GM19324 (cell line): ENCODE measurements at regions not wholly inside any gene's neighbourhood (a gene's known extent, or its start where the extent isn't known, plus 50 kb on each side); places are given as distances from the start of the nearest gene placed in this dataset.

Experiments
- ATAC-seq: cut with Tn5 transposase; IDR thresholded peaks from one replicate; pipeline ENCODE4 v1.9.1; 2021; ENCODE audit warnings: mild to moderate bottlenecking, moderate library complexity; ENCODE audit not compliant: unreplicated experiment, low FRiP score

DNA sequence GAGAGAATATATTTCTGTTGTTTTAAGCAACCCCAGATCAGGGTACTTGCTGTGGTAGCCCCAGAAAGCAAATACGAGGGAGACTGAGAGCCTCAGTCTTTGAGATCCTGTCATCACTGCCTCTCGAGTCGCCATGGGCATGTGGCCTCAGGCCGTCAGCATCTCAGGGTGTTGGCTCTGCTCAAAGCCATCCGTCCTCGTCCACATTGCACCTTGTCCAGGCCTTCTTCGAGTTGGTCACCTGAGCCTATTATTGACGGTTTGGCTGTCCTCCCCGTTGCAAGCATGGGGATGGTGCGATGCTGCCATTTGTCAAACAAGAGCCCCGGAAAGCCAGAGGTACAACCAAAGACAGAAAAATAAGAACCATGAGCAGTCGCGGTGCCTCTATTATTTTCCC, 136.9 kb downstream of the IRF8 start:
- no peak for ATAC-seq

DNA sequence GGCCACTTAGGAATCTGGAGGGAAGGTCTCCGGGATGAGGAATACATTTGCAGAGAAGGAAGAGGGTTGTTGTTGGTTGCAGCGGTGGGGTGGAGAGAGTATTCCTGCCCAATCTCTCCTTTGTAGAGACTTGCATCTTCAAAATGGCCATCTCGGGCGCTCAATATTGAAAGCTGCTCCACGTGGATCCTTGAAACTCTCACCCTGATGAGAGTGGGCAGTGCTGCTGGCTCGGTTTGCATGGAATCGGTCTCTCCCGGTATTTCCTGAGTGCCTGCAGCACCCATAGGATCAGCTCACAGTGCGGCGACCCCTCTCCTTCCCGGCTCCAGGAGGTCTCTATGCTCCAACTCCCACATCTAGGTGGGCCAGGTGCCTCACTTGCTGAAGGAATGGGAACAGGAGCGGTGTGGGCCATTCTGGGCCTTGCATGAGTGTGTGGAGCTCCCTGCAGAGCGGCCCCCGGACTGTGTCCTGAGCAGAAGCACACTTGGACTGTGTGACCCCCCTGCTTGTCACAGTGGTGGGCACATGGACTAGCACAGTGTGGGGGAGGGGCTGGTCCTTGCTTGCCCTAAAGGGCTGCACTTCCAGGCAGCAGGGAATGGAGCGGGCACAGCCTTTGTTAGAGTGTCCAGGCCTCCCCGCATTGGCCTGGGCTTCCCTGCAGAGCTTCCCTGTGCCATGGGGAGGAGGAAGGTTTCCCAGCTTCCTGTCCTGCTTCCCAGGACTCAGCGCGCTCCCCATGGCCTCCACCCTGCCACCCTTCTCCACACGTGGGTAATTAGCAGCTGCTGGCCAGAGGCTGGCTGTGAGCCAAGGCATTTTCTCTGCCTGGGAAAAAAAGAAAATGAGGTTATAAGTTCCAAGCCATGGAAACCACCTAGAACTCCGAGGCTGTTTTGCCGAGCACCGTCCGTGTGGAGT, 139.3 kb downstream of the IRF8 start:
- ATAC-seq = no peak

DNA sequence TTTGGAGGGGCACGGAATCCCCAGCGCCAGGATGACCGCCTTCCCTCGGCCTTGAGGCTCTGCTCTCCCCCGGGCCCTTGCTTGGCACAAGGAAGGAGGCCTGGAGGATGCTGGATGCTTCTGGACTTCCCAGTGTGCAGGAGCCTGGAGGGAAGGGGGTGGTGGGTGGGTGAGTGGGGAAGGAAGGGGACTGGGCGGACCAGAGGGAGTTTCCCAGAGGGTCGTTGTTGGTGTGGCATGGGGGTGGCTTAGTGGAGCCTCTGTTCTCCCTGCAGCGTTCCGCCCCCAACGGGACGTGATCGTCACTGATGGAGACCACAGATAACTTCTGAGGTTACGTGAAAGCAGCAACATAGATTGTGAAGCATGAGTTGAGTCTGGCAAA, 140.0 kb downstream of the IRF8 start:
- no peak for ATAC-seq

DNA sequence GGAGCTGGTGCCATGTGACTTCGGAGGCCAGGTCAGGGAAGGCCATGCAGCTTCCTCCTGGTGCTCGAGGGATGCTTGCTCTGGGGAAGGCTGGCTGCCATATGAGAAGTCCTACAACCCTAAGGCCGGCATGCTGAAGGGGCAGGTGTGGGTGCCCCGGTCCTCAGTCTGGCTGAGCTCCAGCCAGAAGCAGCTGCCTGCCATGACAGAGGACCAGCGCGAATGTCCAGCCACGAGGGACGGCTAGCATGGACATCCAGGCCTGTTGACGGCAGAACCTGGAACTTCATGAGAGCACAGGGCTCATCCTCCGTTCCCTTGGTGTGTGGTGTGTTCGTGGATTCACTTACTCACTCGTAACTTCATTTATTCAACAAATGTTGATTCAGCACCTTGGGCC, 140.6 kb downstream of the IRF8 start:
- no peak for ATAC-seq

DNA sequence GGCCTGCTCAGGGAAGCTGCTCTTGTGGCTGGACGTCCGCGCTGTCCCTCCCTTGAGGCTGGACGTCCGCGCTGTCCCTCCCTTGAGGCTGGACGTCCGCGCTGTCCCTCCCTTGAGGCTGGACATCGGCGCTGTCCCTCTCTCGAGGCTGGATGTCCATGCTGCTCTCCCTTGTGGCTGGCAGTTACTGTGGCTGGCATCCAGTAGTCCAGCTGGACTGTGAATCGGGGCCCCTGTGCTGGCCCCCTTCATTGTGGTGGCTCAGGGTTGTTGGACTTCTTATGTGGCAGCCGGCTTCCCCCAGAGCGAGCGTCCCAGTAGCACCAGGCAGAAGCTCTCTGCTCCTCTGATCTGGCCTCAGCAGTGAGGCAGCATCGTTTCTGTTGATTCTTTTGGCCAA, 141.5 kb downstream of the IRF8 start:
- no peak for ATAC-seq

DNA sequence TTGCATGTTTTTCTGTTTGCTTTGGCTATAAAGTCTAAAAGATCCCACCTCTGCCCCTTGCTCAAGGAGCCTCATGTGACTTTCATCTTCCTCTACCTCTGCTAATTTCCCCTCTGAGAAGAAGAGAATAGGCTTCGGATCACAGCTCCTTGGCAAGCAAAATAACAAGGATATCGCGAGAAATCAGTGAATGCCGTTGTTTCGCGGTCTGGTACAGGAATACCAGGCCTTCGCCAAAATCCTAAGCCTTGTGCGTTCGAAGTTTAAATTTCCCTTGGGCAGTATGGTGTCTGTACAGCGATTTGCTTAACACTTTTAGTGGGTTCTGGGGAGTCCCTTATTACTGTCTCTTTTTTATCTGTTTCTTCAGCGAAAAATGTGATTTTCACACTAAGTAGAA, 142.3 kb downstream of the IRF8 start:
- ATAC-seq = no peak

DNA sequence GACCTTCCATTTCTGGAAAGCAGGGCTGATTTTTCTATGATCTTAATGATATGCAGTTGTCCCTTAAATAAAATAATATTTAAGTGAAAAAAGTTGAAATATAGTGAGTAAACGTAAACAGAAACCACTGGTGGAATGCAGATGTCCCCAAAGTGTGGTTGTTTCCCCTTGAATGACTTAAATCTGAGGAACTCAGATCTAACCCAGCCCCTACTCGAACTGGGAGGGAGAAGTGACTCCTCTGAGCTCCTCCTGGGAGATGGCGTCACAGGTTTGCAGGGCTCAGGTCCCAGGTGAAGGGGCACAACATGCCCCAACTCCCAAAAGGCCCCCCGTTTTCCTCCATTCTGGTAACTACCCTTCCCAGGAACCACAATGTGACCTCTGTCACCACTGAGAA, 142.8 kb downstream of the IRF8 start:
- ATAC-seq = no peak

DNA sequence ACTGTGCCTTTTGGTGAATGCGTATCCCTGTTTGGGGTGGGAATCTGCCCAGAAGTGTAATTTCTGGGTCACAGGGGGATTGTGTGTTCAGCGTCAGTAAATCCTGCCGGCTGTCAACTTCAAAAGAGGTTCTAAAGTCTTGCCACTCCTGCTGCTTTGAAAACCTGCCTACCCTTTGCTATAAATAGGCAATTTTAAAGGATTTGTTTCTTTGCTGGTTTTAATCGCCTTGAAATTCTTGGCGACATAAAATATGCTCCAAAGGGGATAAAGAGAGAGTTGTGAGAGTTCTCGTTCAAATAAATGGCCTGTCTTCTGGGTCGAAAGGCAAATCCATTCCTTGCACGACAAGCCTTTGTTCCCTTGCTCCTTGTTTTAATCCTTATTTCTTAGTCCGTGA, 143.4 kb downstream of the IRF8 start:
- ATAC-seq = no peak

DNA sequence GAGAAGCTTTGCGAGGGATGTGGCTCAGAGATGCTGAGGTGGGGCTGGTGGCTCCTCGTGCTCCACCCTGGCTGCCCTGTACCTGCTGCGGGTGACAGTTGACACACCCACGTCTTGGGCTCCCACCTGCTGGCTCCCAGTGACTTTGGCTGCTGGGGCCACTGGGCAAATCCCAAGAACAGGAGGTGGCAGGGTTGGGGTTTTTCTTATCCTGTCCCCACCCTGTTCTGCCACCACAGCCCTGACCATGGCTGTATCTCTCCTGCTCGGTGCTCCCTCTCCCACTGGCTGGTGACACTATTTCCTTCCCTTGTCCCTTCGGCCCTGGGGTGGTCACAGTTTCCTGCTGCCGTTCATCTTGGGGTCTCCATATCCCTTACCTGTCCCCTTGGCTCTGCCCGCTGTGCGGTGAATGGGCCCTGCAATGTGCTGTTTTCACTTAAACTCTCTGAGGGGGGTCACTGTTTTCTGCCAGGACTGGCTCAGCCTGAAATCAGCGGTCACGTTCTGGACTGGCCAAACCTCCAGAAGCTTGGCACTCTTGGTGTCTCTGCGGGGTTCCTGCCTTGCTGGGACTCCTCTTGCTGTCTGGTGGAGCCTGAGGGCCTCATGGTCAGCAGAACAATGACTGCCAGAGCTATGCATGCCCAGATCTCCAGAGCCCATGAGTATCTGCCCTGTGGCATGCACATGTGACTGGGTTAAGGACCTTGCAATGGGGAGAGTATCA, 144.2 kb downstream of the IRF8 start:
- no peak for ATAC-seq

DNA sequence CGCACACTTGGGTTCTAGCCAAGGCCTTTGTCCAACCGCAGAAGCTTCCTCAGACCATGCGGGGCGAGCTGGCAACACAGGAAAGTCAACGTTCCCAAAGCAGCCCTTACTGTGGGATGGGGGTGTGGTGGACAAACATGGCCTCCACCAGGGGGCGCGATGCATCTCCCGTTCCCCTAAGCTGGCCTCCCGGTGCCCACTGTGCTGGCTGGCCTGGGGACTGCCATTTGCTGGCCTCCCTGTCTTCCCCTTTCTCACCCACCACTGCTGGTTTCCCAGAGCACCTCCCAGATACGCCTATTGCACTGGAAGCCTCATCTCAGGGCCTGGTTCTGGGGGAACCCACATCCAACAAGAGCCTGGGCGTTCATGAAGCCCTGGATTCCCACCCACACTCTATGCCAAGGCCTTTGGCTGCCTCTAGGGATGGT, 145.3 kb downstream of the IRF8 start:
- ATAC-seq = no peak

DNA sequence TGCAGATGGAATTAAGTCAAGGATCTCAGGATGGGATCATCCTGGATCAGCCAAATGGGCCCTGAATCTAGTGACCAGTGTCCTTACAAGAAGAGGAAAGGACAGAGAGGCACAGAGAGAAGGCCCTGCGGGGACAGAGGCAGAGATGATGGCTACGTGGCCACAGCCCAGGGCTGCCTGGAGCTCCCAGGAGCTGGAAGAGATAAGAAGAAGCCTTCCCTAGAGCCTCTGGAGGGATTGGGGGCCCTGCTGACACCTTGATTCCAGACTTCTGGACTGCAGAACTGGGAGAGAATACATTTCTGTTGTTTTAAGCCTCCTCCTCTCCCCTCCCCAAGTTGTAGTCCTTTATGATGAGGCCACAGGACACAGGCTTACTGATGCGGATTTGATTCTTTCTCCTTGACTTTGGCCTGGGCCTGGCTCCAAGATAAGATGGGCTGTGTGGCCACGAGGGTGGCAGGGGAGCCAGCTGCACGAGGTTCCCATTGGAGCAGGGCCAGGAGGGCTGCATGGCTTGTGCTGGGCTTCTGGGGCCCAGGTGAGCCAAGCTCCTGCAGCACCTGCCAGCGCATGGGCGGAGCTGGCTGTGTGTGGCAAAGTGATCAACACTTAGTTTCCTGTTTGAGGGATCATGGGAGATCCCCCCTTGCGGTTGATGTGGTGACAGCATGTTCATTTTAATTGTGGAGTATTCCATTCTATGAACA, 146.1 kb downstream of the IRF8 start:
- no peak for ATAC-seq

DNA sequence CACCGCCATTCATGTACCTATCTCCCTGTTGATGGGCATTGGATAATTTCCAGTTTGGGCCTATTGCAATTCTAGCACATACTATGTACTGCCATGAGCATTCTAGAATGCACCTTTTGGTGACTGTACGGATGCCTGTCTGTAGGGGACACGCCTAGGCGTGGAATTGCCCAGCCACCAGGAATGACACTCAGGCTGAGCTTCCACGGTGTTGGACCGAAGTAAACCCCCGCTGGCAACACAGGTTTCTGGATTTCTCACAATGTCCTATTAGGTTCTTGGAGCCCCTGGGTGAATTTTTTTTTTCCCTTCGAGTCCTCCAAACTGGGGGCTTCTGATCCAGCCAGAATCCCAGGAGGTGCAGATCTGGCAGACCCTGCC, 146.6 kb downstream of the IRF8 start:
- no peak for ATAC-seq

DNA sequence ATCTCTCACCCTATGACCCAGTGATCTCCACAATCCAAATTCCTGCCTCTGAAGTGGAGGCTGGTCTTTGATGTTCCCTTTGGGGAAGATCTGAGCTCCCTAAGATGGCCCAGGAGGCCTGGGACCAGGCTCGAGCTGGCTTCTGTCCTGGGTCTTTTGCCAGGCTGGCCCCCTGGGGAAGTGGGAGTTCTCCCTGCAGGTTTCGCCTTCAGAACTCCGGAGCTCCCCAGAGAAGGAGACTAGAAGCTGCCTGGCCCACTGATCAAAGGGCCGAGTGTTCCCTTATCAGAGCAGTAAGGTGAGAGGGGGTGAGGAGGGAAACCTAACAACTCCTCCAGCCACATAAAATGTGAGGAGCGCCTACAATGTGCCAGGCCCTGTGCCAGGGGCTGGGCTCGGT, 147.1 kb downstream of the IRF8 start:
- no peak for ATAC-seq

DNA sequence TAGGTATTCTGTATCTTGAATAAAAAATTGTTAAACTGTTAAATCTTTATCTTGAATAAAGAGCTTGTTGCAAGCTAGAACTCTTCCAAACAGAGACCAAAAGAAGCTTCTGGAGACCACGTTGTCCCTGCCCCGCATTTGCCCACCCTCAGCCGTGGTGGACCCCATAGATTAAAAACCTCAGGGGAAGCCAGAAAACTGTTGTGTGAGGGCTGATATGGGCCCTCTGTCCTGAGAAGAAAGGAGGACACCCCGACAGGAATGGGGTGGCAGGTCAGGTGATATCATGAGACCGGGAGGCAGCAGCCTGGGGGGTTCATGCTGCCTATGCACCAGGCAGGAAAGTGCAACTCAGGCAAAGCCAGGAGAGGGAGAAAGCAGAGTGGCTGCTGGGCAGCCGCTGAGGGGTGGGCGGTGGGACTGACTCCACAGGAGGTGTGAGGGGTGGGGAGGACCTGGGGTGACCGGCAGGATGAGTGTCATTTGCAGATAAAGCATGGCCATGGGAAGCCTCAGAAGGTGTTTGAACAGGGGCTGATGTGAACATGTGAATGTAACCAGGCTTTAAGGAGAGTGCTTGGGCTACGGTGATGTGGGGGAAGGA, 147.8 kb downstream of the IRF8 start:
- ATAC-seq = no peak

DNA sequence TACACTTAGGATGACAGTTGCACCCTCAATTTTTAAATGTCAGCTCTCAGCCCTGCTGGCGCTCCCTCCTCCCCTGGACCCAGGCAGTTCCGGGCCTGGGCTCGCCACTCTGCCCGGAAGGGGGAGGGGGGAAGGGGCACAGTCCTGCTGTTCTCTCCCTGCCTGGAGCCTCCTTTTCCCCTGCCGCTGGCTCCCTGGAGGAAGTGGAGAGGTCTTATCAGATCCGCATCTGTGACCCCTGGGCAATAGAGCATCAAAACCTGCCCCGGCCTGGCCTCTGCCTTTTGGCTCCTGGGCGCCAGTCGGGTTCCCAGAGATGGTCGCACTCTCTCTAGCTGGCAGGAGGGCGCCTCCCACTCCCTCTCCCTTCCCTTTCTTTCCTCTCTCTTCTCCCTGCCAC, 149.3 kb downstream of the IRF8 start:
- ATAC-seq = no peak

DNA sequence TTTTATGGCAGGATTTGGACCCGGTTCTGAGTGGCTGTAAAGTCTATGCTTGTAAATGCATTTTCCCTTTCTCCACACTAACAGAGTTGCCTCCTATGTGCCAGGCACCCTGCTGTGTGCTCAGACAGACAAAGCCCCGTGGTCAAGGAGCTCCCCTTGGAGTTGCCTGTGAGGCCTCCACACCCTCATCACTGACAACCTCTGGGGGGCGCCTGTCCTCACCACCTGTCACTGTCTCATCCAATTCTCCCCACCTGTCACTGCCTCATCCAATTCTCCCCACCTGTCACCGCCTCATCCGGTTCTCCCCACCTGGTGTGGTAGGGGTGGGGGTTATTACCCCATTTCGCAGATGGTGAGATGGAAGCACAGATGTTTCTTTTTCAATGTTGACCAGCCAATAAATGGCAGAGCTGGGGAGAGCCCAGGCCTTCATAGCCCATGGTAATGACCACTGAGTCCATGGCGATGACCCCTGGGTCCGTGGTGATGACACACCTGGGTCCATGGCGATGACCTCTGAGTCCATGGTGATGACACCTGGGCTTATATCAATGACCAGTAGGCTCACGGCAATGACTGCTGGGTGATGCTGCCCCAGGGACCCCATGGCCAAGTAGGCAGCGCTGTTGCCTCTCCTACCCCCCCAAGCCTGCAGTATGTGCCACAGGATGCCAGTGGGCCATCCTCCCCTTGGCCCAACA, 150.1 kb downstream of the IRF8 start:
- ATAC-seq = no peak

DNA sequence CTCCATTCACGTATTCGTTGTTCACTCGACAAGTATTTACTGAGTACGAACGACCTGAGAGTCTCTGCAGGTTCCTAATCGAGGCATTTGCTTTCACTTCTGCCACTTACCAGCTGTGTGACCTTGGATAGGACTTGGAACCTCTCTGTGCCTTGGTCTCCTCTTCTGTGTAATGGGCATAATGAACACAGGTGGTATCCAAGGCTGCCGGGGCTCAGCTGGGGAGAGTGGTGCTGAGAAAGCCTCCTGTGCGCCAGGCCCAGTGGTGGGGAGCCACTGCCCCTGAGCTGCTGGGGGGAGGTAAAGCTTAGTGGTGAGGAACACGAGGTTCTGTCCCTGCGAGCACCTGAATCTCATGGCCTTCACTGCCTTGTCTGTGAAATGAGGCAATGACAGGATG, 150.7 kb downstream of the IRF8 start:
- ATAC-seq = no peak

DNA sequence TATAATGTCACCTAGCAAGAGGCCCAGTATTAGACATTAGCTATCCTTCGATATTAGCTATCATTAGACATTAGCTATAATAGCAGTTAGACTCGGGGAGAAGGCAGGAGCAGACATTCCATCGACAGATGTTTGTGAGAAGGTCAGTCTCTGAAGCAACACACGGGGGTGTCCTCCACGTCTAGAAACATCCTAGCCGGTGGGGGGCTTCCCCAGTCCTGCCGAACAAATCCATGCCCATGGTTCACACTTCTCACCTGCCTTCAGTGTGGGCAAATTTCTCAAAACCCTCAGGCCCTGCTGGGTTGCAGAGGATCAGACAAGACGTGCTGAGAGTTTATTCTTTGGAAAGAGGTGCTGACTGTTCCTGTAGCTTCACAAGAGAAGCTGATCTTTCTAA, 151.1 kb downstream of the IRF8 start:
- ATAC-seq = no peak

DNA sequence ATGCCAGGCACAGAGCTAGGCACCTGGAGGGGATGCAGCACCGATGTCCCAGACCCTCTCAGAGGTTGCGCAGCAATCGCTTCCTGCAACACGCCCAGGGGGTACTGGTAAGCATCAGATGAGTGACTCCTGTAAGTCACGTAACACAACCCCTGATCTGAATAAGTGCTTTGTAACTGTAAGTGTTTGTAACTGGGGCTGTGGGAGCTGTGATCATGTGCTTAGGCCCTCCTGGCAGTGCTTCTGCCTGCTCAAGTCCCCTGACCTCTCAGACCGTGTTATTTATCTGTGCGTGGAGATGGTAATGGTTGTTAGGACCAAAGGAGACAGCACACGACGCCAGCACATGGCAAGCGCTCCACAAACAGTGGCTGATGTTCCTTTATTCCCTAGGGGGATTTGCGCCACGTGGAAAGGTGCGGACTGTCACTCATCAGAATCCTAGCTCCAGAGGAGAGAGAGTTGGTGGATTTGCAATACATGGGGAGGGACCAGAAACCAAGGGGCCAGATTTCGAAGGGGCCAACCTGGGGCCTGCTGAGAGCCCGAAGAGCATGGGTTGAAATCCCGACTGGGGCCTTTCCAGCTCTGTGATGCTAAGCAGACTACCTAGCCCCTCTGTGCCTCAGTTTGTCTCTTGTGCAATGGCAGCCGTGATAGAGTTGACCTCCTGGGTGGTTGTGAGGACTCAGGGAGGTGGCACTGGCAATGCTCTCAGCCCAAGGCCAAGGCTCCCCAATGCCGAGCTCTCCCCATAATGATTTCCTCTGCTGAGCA, 151.8 kb downstream of the IRF8 start:
- no peak for ATAC-seq
